GM12878 (cell line): ENCODE measurements at regions not wholly inside any gene's neighbourhood (a gene's known extent, or its start where the extent isn't known, plus 50 kb on each side); places are given as distances from the start of the nearest gene placed in this dataset.

Experiments
- ATAC-seq: fragments of 200-7000 bp; cut with Tn5 transposase; 3 replicates; pipeline ENCODE4 v1.9.1; 2020; ENCODE audit warnings: mild to moderate bottlenecking, moderate library complexity
- BruUV-seq: library from RNA; stranded (reverse); fragments of 400-500 nt; replicated peaks from 2 replicates; lab custom pipeline; 2021; lab: Mats Ljungman, UMichigan
- CTCF ChIA-PET: fragments of 300-600 bp; sonication (Branson Sonifier 250); formaldehyde crosslinking; extraction: SDS; loops from one replicate; lab custom pipeline; 2021; ENCODE audit warnings: inconsistent platforms; lab: Yijun Ruan, JAX
- POLR2A ChIA-PET: fragments of 350-600 bp; formaldehyde crosslinking; extraction: SDS; loops from one replicate; lab custom pipeline; 2021; ENCODE audit warnings: inconsistent platforms; lab: Charles Lee
- RAD21 ChIA-PET: fragments of 300-600 bp; sonication (Branson Sonifier 250); formaldehyde crosslinking; loops from one replicate; lab custom pipeline; 2023; ENCODE audit warnings: antibody characterized with exemption; ENCODE audit not compliant: unreplicated experiment; lab: Charles Lee
- SMC1A ChIA-PET: fragments of 300-600 bp; sonication (Branson Sonifier 250); formaldehyde crosslinking; loops from one replicate; lab custom pipeline; 2023; ENCODE audit not compliant: unreplicated experiment, uncharacterized antibody; lab: Charles Lee
- DNase-seq: peaks from one replicate; pipeline ENCODE4 v3.0.0-alpha.2; 2011; ENCODE audit warnings: low read depth, low spot score
- FAIRE-seq: peaks from 3 replicates; lab custom pipeline; 2011; peaks lifted over from hg19 to GRCh38; lab: Jason Lieb, UNC
- H2AFZ ChIP-seq: 2 replicates; pipeline ENCODE4 v1.6.0; 2011; ENCODE audit warnings: low read depth, low read length, control low read depth; ENCODE audit not compliant: control insufficient read depth
- H3K27ac ChIP-seq: 2 replicates; pipeline ENCODE4 v1.5.1; 2011; ENCODE audit warnings: control low read depth; ENCODE audit not compliant: control insufficient read depth, insufficient read depth
- H3K27me3 ChIP-seq, 2 experiments: replicated peaks in 1 of 2; 2 replicates each; pipeline versions ENCODE4 v1.6.0 to v1.6.1; 2011; ENCODE audit warnings: low read length in 1 of 2; ENCODE audit not compliant: control insufficient read depth in 2 of 2, insufficient read depth in 2 of 2
- H3K36me3 ChIP-seq, 2 experiments: 2 replicates each; pipeline ENCODE4 v1.5.1; 2011; ENCODE audit warnings: low read length in 1 of 2; ENCODE audit not compliant: control insufficient read depth in 2 of 2, insufficient read depth in 2 of 2
- H3K4me1 ChIP-seq: 2 replicates; pipeline ENCODE4 v1.6.1; 2011; ENCODE audit warnings: mild to moderate bottlenecking, low read length, moderate library complexity, mixed read lengths; ENCODE audit not compliant: control insufficient read depth, insufficient read depth
- H3K4me2 ChIP-seq: 2 replicates; pipeline ENCODE4 v1.6.0; 2011; ENCODE audit warnings: control low read depth; ENCODE audit not compliant: control insufficient read depth, insufficient read depth
- H3K4me3 ChIP-seq: fragments of 200-600 bp; sonication (generic); 2 replicates; pipeline ENCODE4 v1.5.1; 2016
- H3K79me2 ChIP-seq: 2 replicates; pipeline ENCODE4 v1.6.0; 2011; ENCODE audit warnings: low read length; ENCODE audit not compliant: control insufficient read depth, insufficient read depth
- H3K9ac ChIP-seq: 2 replicates; pipeline ENCODE4 v1.8.0; 2011; ENCODE audit warnings: low read length, control low read depth, mixed read lengths; ENCODE audit not compliant: control insufficient read depth, insufficient read depth
- H3K9me3 ChIP-seq: replicated peaks from 3 replicates; pipeline ENCODE4 v1.5.1; 2011; ENCODE audit warnings: mild to moderate bottlenecking, low read length; ENCODE audit not compliant: control insufficient read depth, insufficient read depth
- H4K20me1 ChIP-seq: 2 replicates; pipeline ENCODE4 v1.6.0; 2011; ENCODE audit not compliant: control insufficient read depth, insufficient read depth
- CBX3 ChIP-seq: fragments of 200-600 bp; sonication (generic); IDR thresholded peaks from 2 replicates; pipeline ENCODE4 v1.6.1; 2016; ENCODE audit warnings: low read depth, borderline replicate concordance
- CHD2 ChIP-seq: IDR thresholded peaks from 2 replicates; pipeline ENCODE4 v1.6.1; 2011; ENCODE audit warnings: low read depth, low read length, improper control_type of control experiment, borderline replicate concordance
- ESRRA ChIP-seq: IDR thresholded peaks from 2 replicates; pipeline ENCODE4 v1.6.1; 2012; ENCODE audit warnings: mild to moderate bottlenecking, low read length, improper control_type of control experiment
- FOS ChIP-seq: IDR thresholded peaks from 3 replicates; pipeline ENCODE4 v1.6.1; 2011; ENCODE audit warnings: borderline replicate concordance; ENCODE audit not compliant: insufficient read length; ENCODE audit errors: extremely low read depth
- KLF5 ChIP-seq: fragments of 450-650 bp; IDR thresholded peaks from 2 replicates; pipeline ENCODE4 v1.6.1; 2014; ENCODE audit warnings: mild to moderate bottlenecking; ENCODE audit not compliant: partially characterized antibody
- MYB ChIP-seq: fragments of 150-350 bp; IDR thresholded peaks from 2 replicates; pipeline ENCODE4 v1.6.1; 2014; ENCODE audit warnings: mild to moderate bottlenecking, low read depth, low read length, borderline replicate concordance
- TARDBP ChIP-seq: IDR thresholded peaks from 2 replicates; pipeline ENCODE4 v1.6.1; 2016; ENCODE audit warnings: borderline replicate concordance
- TCF12 ChIP-seq: IDR thresholded peaks from 2 replicates; pipeline ENCODE4 v1.6.1; 2011; ENCODE audit warnings: low read depth, mild to moderate bottlenecking, low read length
- WGBS: methylation state at CpG from one replicate; pipeline ENCODE4 v1.1.6; 2016; ENCODE audit warnings: low lambda C conversion rate; ENCODE audit not compliant: insufficient replicate concordance, insufficient coverage; ENCODE audit errors: missing lambda C conversion rate; 5-methylcytosine and 5-hydroxymethylcytosine counted together
- in situ Hi-C: fragments of 300-500 bp; cut with MboI; formaldehyde crosslinking; loops from 9 replicates; pipeline ENCODE4 v1.14.3; 2018; ENCODE audit warnings: mixed read lengths
- intact Hi-C: fragments of 100-400 bp; cut with micrococcal nuclease; formaldehyde crosslinking; loops from one replicate; pipeline ENCODE4 v1.14.2; 2022; ENCODE audit not compliant: unreplicated experiment
- TF ChIP-seq, protein P1 (sequence below): fragments of 450-650 bp; IDR thresholded peaks from 2 replicates; pipeline ENCODE4 v1.6.1; 2017; ENCODE audit warnings: mild to moderate bottlenecking, moderate library complexity
- TF ChIP-seq, protein P2 (sequence below): fragments of 450-650 bp; IDR thresholded peaks from 2 replicates; pipeline ENCODE4 v1.6.1; 2017; ENCODE audit warnings: antibody characterized with exemption, mild to moderate bottlenecking, moderate library complexity
- TF ChIP-seq, protein P3 (sequence below): IDR thresholded peaks from 2 replicates; pipeline ENCODE4 v1.6.1; 2011; ENCODE audit warnings: low read depth, mild to moderate bottlenecking, low read length, moderate library complexity, borderline replicate concordance; ENCODE audit errors: extremely low read depth

DNA sequence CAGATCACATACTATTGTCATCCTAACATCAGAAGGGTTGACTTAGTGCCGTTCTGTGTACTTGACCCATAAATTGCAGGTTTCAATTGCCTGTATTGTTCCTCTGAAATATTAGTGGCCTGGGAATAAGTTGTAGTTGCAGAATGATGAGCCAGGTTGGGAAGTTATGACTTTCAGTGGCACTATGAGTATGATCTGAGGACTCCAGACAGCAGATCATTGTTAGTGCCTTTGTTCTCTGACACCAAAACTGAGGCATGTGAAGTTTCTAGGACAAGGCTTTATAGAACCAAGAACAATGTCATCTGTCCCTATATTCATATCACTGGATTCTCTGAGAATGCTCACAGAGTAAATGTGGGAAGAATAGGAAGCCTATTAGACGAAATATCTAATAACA, 403.7 kb downstream of the STK39 start:
- no peaks in the 10 kb centered on the region for H3K79me2 ChIP-seq
- H3K36me3 ChIP-seq, result no peaks in the 10 kb centered on the region
- RAD21 ChIA-PET, result no interaction called here
- no peak for DNase-seq
- H2AFZ ChIP-seq, result no peak overlapping the region
- no peak for FAIRE-seq
- H3K4me2 ChIP-seq, result no peak overlapping the region
- no peak overlapping the region for H3K4me3 ChIP-seq
- H3K9ac ChIP-seq, result no peak overlapping the region
- intact Hi-C loops (no loop called here), in situ Hi-C loops (no loop called here)
- 0% methylated on average over 2 of the region's 2 CpGs for WGBS
- SMC1A ChIA-PET, result no interaction called here
- no peaks in the 10 kb centered on the region for H3K9me3 ChIP-seq
- no peaks in the 10 kb centered on the region for H3K27me3 ChIP-seq
- no peak for ATAC-seq
- BruUV-seq, result no TSS peak
- H3K4me1 ChIP-seq, result no peaks in the 10 kb centered on the region
- no peak overlapping the region for H3K27ac ChIP-seq
- no peak for TF ChIP-seq FOS
- TF ChIP-seq TARDBP, result no peak
- CTCF ChIA-PET, result interaction anchor here (1.4 kb wide), 1 partner anchor 1304 kb away, joined by 4 read pairs; no protein-coding TSS in a partner anchor
- POLR2A ChIA-PET, result no interaction called here
- H4K20me1 ChIP-seq, result no peaks in the 10 kb centered on the region; the same call in 1 of the 2 replicates

DNA sequence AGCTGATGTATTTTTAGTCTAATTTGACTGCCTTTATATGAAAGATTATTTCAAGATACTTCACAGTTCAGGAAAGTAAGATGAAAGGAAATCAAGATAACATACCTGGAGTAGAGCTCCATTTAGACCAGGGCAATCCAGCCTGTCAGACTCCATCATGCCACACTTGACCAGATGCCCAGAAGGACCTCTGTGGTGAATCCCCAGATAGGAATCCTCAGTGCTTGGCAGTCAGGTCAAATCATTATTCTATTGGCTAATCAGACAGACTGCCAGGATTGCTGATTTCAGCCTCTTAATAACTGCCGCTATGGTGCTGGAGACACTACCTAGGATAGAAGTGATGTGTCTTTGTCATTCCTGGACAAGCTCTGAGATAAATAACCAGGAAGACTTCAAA, 404.2 kb downstream of the STK39 start:
- Histone ChIP-seq H3K9me3 (no peaks in the 10 kb centered on the region), H3K4me1 (no peaks in the 10 kb centered on the region), H3K36me3 (no peaks in the 10 kb centered on the region), H3K4me3 (no peak overlapping the region), H4K20me1 (no peaks in the 10 kb centered on the region; the same call in 1 of the 2 replicates), H3K4me2 (no peak overlapping the region), H2AFZ (no peak overlapping the region), H3K9ac (no peak overlapping the region), H3K27me3 (no peaks in the 10 kb centered on the region), H3K79me2 (no peaks in the 10 kb centered on the region), H3K27ac (no peak overlapping the region)
- POLR2A ChIA-PET, result no interaction called here
- in situ Hi-C loops, result no loop called here
- CTCF ChIA-PET, result no interaction called here
- SMC1A ChIA-PET, result no interaction called here
- no peak for ATAC-seq
- WGBS, result 95% methylated on average over 1 of the region's 1 CpG
- no TSS peak for BruUV-seq
- FAIRE-seq, result no peak
- no peak for DNase-seq
- RAD21 ChIA-PET, result no interaction called here
- intact Hi-C loops, result no loop called here
- TF ChIP-seq MYB, result no peak
- TF ChIP-seq TCF12, result no peak
- TF ChIP-seq CBX3, result no peak
- no peak for TF ChIP-seq ESRRA
- TF ChIP-seq, protein P1, sequence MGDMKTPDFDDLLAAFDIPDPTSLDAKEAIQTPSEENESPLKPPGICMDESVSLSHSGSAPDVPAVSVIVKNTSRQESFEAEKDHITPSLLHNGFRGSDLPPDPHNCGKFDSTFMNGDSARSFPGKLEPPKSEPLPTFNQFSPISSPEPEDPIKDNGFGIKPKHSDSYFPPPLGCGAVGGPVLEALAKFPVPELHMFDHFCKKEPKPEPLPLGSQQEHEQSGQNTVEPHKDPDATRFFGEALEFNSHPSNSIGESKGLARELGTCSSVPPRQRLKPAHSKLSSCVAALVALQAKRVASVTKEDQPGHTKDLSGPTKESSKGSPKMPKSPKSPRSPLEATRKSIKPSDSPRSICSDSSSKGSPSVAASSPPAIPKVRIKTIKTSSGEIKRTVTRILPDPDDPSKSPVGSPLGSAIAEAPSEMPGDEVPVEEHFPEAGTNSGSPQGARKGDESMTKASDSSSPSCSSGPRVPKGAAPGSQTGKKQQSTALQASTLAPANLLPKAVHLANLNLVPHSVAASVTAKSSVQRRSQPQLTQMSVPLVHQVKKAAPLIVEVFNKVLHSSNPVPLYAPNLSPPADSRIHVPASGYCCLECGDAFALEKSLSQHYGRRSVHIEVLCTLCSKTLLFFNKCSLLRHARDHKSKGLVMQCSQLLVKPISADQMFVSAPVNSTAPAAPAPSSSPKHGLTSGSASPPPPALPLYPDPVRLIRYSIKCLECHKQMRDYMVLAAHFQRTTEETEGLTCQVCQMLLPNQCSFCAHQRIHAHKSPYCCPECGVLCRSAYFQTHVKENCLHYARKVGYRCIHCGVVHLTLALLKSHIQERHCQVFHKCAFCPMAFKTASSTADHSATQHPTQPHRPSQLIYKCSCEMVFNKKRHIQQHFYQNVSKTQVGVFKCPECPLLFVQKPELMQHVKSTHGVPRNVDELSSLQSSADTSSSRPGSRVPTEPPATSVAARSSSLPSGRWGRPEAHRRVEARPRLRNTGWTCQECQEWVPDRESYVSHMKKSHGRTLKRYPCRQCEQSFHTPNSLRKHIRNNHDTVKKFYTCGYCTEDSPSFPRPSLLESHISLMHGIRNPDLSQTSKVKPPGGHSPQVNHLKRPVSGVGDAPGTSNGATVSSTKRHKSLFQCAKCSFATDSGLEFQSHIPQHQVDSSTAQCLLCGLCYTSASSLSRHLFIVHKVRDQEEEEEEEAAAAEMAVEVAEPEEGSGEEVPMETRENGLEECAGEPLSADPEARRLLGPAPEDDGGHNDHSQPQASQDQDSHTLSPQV, result no peak
- TF ChIP-seq, protein P2, sequence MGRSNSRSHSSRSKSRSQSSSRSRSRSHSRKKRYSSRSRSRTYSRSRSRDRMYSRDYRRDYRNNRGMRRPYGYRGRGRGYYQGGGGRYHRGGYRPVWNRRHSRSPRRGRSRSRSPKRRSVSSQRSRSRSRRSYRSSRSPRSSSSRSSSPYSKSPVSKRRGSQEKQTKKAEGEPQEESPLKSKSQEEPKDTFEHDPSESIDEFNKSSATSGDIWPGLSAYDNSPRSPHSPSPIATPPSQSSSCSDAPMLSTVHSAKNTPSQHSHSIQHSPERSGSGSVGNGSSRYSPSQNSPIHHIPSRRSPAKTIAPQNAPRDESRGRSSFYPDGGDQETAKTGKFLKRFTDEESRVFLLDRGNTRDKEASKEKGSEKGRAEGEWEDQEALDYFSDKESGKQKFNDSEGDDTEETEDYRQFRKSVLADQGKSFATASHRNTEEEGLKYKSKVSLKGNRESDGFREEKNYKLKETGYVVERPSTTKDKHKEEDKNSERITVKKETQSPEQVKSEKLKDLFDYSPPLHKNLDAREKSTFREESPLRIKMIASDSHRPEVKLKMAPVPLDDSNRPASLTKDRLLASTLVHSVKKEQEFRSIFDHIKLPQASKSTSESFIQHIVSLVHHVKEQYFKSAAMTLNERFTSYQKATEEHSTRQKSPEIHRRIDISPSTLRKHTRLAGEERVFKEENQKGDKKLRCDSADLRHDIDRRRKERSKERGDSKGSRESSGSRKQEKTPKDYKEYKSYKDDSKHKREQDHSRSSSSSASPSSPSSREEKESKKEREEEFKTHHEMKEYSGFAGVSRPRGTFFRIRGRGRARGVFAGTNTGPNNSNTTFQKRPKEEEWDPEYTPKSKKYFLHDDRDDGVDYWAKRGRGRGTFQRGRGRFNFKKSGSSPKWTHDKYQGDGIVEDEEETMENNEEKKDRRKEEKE, result no peak
- no peak for TF ChIP-seq CHD2
- no peak for TF ChIP-seq KLF5
- TF ChIP-seq, protein P3, sequence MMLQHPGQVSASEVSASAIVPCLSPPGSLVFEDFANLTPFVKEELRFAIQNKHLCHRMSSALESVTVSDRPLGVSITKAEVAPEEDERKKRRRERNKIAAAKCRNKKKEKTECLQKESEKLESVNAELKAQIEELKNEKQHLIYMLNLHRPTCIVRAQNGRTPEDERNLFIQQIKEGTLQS, result no peak
